Uterus (tissue), 2 donors: ENCODE measurements at regions not wholly inside any gene's neighbourhood (a gene's known extent, or its start where the extent isn't known, plus 50 kb on each side); places are given as distances from the start of the nearest gene placed in this dataset.

ENCODE experiments used
- CTCF ChIP-seq, 4 experiments: fragments of 200-600 bp in 2 of 4; fragments of 450-650 bp in 2 of 4; sonication (generic) in 2 of 4; IDR thresholded peaks; one replicate each; pipeline ENCODE4 v1.5.1; 2016 to 2019; ENCODE audit warnings: antibody characterized with exemption in 4 of 4, mild to moderate bottlenecking in 2 of 4, moderate library complexity in 1 of 4
- POLR2A ChIP-seq, 2 donors: fragments of 450-650 bp; IDR thresholded peaks; one replicate each; pipeline ENCODE4 v1.6.1; 2016; ENCODE audit warnings: antibody characterized with exemption in 2 of 2, mild to moderate bottlenecking in 1 of 2, moderate library complexity in 1 of 2

GRCh38 chr6:827431-827830 lies 134.5 kb upstream of the EXOC2 start:
- TF ChIP-seq CTCF (IDR thresholded peaks at IDR 0.05), result no peak
- TF ChIP-seq POLR2A (IDR thresholded peaks at IDR 0.05), result no peak
